HFFc6 (cell line): ENCODE measurements at regions not wholly inside any gene's neighbourhood (a gene's known extent, or its start where the extent isn't known, plus 50 kb on each side); places are given as distances from the start of the nearest gene placed in this dataset.

Experiments used
- DNase-seq: peaks from one replicate; pipeline ENCODE4 v3.0.0-alpha.2; 2018
- H3K27ac Mint-ChIP-seq: 2 replicates; pipeline ENCODE4 v1.8.0; 2020; ENCODE audit warnings: mild to moderate bottlenecking, mixed read lengths
- H3K27me3 Mint-ChIP-seq: 2 replicates; pipeline ENCODE4 v1.8.0; 2021; ENCODE audit warnings: mild to moderate bottlenecking, moderate library complexity, mixed read lengths; ENCODE audit not compliant: insufficient read depth
- H3K36me3 Mint-ChIP-seq: 2 replicates; pipeline ENCODE4 v1.8.0; 2021; ENCODE audit warnings: low read depth, mixed read lengths
- H3K4me1 Mint-ChIP-seq: 2 replicates; pipeline ENCODE4 v1.8.0; 2020; ENCODE audit warnings: low read depth, mixed read lengths
- H3K4me3 Mint-ChIP-seq: 2 replicates; pipeline ENCODE4 v1.8.0; 2020; ENCODE audit warnings: mild to moderate bottlenecking, moderate library complexity, mixed read lengths
- H3K9me3 Mint-ChIP-seq: 2 replicates; pipeline ENCODE4 v1.8.0; 2020; ENCODE audit warnings: mild to moderate bottlenecking, mixed read lengths
- CTCF ChIP-seq: fragments of 200-600 bp; sonication (generic); IDR thresholded peaks from 2 replicates; pipeline ENCODE4 v1.5.0; 2021; ENCODE audit warnings: antibody characterized with exemption, mild to moderate bottlenecking

GRCh38 chr14:29028973-29029582 lies 262.5 kb downstream of the FOXG1 start:
- H3K27me3 Mint-ChIP-seq = peaks cover 5% of the 10 kb centered on the region
- no peak overlapping the region; the same call in 1 of the 2 replicates for H3K4me3 Mint-ChIP-seq
- TF ChIP-seq CTCF = no peak
- no peak for DNase-seq
- peaks cover 17% of the 10 kb centered on the region for H3K36me3 Mint-ChIP-seq
- peaks cover 20% of the 10 kb centered on the region for H3K9me3 Mint-ChIP-seq
- H3K27ac Mint-ChIP-seq = no peak overlapping the region
- H3K4me1 Mint-ChIP-seq = peaks cover 24% of the 10 kb centered on the region

GRCh38 chr14:29030121-29030520 lies 263.5 kb downstream of the FOXG1 start:
- Mint-ChIP-seq H3K9me3 (peaks cover 20% of the 10 kb centered on the region), H3K4me3 (no peak overlapping the region), H3K27ac (no peak overlapping the region), H3K4me1 (peaks cover 24% of the 10 kb centered on the region), H3K27me3 (peaks cover 5% of the 10 kb centered on the region), H3K36me3 (peaks cover 17% of the 10 kb centered on the region)
- TF ChIP-seq CTCF = no peak
- no peak for DNase-seq

DNA sequence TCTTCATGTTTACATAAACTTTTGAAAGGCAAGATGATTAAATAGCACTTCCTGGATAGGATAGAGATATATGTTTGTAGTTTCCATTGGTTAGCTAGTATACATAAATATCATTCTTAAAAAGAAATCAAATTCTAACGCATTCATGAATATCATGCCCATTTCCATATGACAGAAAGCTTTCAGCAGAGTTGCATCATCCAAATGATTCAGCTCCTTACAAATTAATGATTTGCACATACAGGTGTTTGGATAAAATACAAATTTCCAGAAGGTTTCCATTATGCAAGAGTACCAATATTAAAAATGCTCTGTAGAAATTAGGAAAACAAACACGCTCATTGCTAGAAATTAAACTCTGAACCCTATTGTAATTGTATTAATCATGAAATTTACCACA lies 264.4 kb downstream of the FOXG1 start:
- Mint-ChIP-seq H3K4me1 (peaks cover 24% of the 10 kb centered on the region), H3K27ac (no peak overlapping the region), H3K4me3 (no peak overlapping the region), H3K36me3 (peaks cover 17% of the 10 kb centered on the region), H3K27me3 (peaks cover 5% of the 10 kb centered on the region), H3K9me3 (peaks cover 20% of the 10 kb centered on the region)
- no peak for TF ChIP-seq CTCF
- no peak for DNase-seq

DNA sequence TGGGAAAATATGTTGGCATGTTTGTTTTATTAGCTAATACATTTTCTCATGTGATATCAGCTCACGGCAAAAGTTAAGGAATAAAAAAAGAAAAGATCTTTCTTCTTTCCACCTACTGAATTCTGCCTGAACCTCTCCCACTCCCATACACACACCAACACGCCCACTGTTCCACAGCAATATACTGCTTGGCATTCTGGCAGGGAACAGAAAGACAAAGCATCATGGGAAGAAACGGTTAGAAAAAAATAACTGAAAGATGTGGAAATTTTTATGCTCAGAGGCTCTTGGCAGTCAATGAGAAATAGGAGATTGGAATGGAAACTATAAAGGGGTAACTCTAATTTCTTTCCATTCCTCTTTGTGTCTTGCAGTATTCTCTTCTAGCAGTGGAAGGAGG lies 268.5 kb downstream of the FOXG1 start:
- peaks cover 30% of the 10 kb centered on the region for H3K4me1 Mint-ChIP-seq
- H3K4me3 Mint-ChIP-seq = no peak overlapping the region
- no peak overlapping the region for H3K27ac Mint-ChIP-seq
- H3K27me3 Mint-ChIP-seq = peaks cover 3% of the 10 kb centered on the region; the same call in 1 of the 2 replicates
- no peak for DNase-seq
- TF ChIP-seq CTCF = no peak
- H3K36me3 Mint-ChIP-seq = no peaks in the 10 kb centered on the region
- H3K9me3 Mint-ChIP-seq = no peaks in the 10 kb centered on the region

DNA sequence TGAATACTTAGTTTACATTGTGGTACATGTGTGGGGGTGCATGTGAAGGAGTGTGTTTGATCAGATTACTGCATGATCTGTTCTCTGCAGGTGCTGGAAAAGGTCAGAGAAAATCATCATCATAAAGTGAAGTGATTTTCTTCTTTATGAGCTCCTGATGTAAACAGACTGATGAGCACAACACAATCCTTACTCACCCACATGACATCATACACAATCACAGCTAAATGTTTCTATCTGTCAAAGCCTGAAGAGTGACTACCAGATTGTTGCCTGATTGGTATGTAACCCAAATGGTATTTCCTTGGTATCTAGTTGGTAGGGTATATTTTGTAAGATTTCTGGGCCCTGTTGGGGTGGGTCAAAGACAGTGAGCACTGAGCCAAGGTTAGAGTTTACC lies 270.8 kb downstream of the FOXG1 start:
- no peaks in the 10 kb centered on the region for H3K9me3 Mint-ChIP-seq
- peak; percentile 28 for DNase-seq

More for the DNA sequence above, 270.8 kb downstream of the FOXG1 start:
- Mint-ChIP-seq H3K4me3 (no peak overlapping the region), H3K36me3 (no peaks in the 10 kb centered on the region), H3K27me3 (no peaks in the 10 kb centered on the region), H3K27ac (no peak overlapping the region), H3K4me1 (peaks cover 24% of the 10 kb centered on the region)
- no peak for TF ChIP-seq CTCF
